ENCODE measurements at regions not wholly inside any gene's neighbourhood (a gene's known extent, or its start where the extent isn't known, plus 50 kb on each side); places are given as distances from the start of the nearest gene placed in this dataset.

GRCh38 chr6:14635934-14636591, 518.5 kb downstream of the CD83 start:
- DNase-seq: no peak

GRCh38 chr6:14638435-14638905, 520.9 kb downstream of the CD83 start:
- no peak for DNase-seq

- DNase-seq: no peak
Measured at GRCh38 chr6:14638906-14639761, 521.6 kb downstream of the CD83 start.

GRCh38 chr6:14639983-14640599, 522.5 kb downstream of the CD83 start:
- DNase-seq: no peak

- DNase-seq: no peak
Measured at GRCh38 chr6:14640631-14641030, 523.1 kb downstream of the CD83 start.

GRCh38 chr6:14641423-14642135, 524.0 kb downstream of the CD83 start:
- no peak for DNase-seq

- no peak for DNase-seq
Measured at GRCh38 chr6:14642136-14642505, 524.5 kb downstream of the CD83 start.

- no peak for DNase-seq
Measured at GRCh38 chr6:14642842-14643241, 525.3 kb downstream of the CD83 start.

- DNase-seq: no peak
Measured at GRCh38 chr6:14644381-14644780, 526.8 kb downstream of the CD83 start.

- DNase-seq: no peak
Measured at GRCh38 chr6:14645221-14645620, 527.6 kb downstream of the CD83 start.

GRCh38 chr6:14645841-14646240, 528.3 kb downstream of the CD83 start:
- DNase-seq: no peak

GRCh38 chr6:14646371-14646770, 528.8 kb downstream of the CD83 start:
- DNase-seq: no peak

- DNase-seq: no peak
Measured at GRCh38 chr6:14647357-14647756, 529.8 kb downstream of the CD83 start.

- DNase-seq: no peak
Measured at GRCh38 chr6:14652536-14652935, 535.0 kb downstream of the CD83 start.

GRCh38 chr6:14655201-14656061, 537.9 kb downstream of the CD83 start:
- no peak for DNase-seq

- DNase-seq: no peak
Measured at GRCh38 chr6:14656078-14656521, 538.5 kb downstream of the CD83 start.

GRCh38 chr6:14656649-14657048, 539.1 kb downstream of the CD83 start:
- no peak for DNase-seq

GRCh38 chr6:14658030-14658429, 540.5 kb downstream of the CD83 start:
- no peak for DNase-seq

- DNase-seq: no peak
Measured at GRCh38 chr6:14658886-14659561, 541.5 kb downstream of the CD83 start.

GRCh38 chr6:14659841-14660240, 542.3 kb downstream of the CD83 start:
- DNase-seq: no peak
